ENCODE measurements at regions not wholly inside any gene's neighbourhood (a gene's known extent, or its start where the extent isn't known, plus 50 kb on each side); places are given as distances from the start of the nearest gene placed in this dataset.

DNA sequence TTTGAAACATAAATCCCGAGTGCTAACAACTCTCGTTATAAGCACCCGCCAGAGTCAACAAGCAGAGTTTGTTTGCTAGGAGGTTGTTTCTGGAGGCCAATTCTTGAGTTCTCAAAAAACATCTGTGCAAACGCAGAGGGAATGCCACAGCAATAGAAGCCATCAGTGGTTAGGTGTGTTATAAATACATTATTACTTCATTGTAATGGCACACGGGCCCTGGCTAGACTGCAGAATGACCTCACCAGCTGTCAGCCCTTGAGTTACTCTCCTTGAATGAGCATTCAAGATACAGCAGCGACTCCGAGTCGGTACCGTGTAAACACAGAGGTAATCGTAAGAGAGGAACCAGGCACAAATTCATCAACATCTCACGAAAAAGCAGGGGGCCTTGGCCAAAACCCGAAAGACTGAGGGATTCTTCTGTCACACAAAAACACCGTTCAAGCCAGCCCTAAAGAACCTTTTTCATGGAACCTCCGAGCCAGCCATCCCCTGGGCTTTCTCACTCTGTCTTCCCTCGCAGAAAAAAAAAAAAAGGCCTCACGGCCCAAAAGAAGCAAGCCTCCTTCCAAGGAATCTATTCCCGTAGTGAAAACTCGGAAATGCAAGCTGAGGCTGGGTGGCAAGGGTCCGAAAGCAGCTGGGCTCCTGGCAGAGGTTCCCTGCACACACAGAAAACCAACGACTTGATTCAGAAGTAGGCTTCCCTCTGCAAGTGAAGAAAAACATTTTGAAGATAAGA is 133.7 kb upstream of the MEIS1 start:
- DNase-seq (ENCODE audit: low read depth), result no peak
- TF ChIP-seq, protein P1, sequence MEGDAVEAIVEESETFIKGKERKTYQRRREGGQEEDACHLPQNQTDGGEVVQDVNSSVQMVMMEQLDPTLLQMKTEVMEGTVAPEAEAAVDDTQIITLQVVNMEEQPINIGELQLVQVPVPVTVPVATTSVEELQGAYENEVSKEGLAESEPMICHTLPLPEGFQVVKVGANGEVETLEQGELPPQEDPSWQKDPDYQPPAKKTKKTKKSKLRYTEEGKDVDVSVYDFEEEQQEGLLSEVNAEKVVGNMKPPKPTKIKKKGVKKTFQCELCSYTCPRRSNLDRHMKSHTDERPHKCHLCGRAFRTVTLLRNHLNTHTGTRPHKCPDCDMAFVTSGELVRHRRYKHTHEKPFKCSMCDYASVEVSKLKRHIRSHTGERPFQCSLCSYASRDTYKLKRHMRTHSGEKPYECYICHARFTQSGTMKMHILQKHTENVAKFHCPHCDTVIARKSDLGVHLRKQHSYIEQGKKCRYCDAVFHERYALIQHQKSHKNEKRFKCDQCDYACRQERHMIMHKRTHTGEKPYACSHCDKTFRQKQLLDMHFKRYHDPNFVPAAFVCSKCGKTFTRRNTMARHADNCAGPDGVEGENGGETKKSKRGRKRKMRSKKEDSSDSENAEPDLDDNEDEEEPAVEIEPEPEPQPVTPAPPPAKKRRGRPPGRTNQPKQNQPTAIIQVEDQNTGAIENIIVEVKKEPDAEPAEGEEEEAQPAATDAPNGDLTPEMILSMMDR (conservative IDR thresholded peaks at IDR 0.05; ENCODE audit: low read depth, low read length), result no peak
- H3K4me3 ChIP-seq (ENCODE audit: low read depth, low read length), result no peak overlapping the region

DNA sequence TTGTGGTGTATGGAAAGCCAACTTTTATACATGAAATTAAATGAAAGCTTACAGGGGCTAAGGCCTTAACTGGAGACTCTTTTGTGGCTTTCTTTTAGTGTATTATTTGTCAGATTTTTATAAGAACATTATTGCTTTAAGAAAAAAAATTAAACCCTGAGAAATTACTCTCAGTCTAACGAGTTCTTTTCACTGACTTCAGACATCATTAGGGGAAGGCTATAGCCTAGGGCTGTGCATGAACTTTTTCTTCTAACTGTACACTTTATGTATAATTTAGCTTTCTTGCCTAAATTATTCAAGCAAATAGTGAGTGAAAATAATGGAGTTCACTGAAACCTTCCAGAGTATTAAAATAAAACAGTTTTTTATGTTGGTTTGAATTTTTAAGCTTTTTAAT is 151.1 kb upstream of the MEIS1 start:
- no peak for DNase-seq (ENCODE audit: low read depth)
- TF ChIP-seq, protein P1 (conservative IDR thresholded peaks at IDR 0.05; ENCODE audit: low read depth, low read length), result no peak
- H3K4me3 ChIP-seq (ENCODE audit: low read depth, low read length), result no peak overlapping the region

DNA sequence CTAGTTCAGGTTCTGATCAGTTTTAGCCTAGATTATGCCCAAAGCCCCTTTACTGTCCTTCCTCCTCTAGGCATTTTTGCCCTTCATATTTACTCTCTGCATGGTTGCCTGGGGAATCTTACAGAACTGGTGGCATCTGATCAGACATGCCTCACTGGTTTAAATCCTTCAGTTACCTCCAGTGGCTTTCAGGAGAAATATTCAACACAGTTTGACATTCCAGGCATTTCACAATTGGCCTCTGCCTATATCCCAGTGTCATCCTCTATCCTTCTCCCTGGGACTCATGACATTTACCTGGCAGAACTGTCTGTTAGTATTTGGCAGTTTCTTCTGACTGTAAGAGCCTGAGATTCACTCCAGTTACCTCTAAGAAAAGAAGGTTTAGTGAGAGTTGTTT is 152.9 kb upstream of the MEIS1 start:
- DNase-seq (ENCODE audit: low read depth), result no peak
- TF ChIP-seq, protein P1 (conservative IDR thresholded peaks at IDR 0.05; ENCODE audit: low read depth, low read length), result no peak
- H3K4me3 ChIP-seq (ENCODE audit: low read depth, low read length), result no peak overlapping the region

DNA sequence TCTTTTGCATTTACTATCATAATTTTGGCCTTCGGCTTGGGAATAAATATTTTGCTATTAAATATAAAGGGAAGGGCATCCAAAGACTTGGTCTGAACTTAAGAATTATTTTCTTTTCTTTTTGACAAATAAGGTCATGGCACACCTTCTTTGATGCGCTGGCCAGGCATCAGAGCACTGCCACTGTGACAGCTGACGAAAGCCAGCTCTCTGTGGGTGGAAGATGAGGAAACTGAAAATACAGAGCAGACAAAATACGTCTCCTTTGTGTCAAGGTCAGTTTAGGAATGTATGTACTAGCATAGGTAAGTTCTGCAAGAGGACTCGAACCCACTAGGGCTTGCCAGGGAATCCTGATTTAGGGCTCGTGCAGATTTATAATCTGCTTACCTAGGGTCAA is 155.9 kb upstream of the MEIS1 start:
- TF ChIP-seq, protein P1 (conservative IDR thresholded peaks at IDR 0.05; ENCODE audit: low read depth, low read length), result no peak
- H3K4me3 ChIP-seq (ENCODE audit: low read depth, low read length), result no peak overlapping the region
- DNase-seq (ENCODE audit: low read depth), result no peak

DNA sequence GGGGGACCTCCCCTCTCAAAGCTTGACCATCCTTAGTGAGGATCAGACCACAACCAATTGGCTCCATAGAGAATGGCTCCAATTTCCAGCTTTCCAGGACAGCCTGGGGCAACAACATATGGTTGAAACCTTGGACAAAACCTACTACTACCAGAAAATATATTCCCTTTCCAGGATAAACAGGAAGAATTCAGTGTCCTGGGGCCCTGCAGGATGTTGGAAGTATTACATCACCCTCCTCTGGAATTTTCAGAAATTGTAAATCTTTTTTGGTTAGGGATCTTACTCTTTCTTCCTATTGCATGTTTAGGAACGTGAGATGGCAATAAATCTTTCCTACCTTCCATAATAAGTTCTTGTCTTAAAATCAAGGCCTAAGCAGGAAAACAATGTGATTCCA is 158.9 kb upstream of the MEIS1 start:
- TF ChIP-seq, protein P1 (conservative IDR thresholded peaks at IDR 0.05; ENCODE audit: low read depth, low read length), result no peak
- no peak overlapping the region for H3K4me3 ChIP-seq (ENCODE audit: low read depth, low read length)
- no peak for DNase-seq (ENCODE audit: low read depth)

DNA sequence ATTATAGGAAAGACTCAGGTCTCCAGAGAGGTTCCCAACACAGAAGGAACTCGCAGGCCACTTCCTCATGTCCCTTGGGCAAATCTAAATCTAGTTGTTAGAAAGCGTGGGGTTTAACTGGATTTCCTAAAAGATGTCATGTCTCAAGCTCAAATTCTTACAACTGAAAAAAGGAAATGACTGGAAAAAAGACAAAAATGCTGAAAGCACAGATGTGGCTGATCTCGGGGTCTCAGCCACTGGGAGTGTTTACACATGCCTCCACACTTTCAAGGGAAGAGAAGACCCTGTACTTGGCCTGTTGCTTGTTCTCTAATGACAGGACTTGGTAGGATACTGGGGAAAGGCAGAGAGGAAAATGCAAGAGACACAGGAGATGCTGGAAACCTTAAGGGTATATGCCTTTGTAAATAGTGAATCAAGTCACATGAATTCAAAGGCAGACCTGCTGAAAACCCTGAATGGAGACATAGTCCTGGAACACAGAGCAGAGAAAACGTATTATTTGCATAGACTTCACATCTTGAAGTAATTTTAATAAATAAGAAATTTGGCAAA is 160.9 kb upstream of the MEIS1 start:
- no peak overlapping the region for H3K4me3 ChIP-seq (ENCODE audit: low read depth, low read length)
- TF ChIP-seq, protein P1 (conservative IDR thresholded peaks at IDR 0.05; ENCODE audit: low read depth, low read length), result no peak
- DNase-seq (ENCODE audit: low read depth), result no peak

DNA sequence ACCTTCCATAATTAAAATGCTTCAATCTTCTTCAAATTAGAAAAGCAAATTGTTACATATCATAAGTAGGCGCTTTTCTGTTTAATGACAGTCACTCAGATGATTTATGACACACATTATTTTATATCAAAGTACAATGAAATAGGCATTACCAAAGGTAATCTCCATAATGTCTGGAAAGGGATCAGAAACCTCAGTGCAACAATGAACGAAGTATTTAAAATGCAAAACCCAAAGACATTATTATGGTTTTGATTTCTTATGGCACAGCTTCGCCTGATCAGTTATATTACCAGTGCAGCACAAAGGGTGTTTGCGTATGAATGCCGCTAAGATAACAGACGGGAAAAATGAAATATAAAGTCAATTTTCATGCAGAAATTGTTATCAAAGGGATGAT is 162.2 kb upstream of the MEIS1 start:
- no peak overlapping the region for H3K4me3 ChIP-seq (ENCODE audit: low read depth, low read length)
- TF ChIP-seq, protein P1 (conservative IDR thresholded peaks at IDR 0.05; ENCODE audit: low read depth, low read length), result no peak
- DNase-seq (ENCODE audit: low read depth), result no peak

All from choroid plexus epithelial cell (primary cell).